A673 (cell line): ENCODE measurements at regions not wholly inside any gene's neighbourhood (a gene's known extent, or its start where the extent isn't known, plus 50 kb on each side); places are given as distances from the start of the nearest gene placed in this dataset.

Experiments used
- EZH2 ChIP-seq: fragments of 200-600 bp; sonication (generic); IDR thresholded peaks from 2 replicates; pipeline ENCODE4 v1.6.1; 2017; ENCODE audit warnings: borderline replicate concordance, low read depth, mild to moderate bottlenecking, mixed read lengths, antibody characterized with exemption, low read length; ENCODE audit not compliant: poor library complexity, severe bottlenecking
- TF ChIP-seq, protein P1 (sequence below): fragments of 300-800, 200-600 bp; sonication (generic); conservative IDR thresholded peaks from 2 replicates; pipeline ENCODE4 v1.5.1; 2017; ENCODE audit warnings: low read depth, mild to moderate bottlenecking, antibody characterized with exemption, low read length, moderate library complexity, mixed read lengths

DNA sequence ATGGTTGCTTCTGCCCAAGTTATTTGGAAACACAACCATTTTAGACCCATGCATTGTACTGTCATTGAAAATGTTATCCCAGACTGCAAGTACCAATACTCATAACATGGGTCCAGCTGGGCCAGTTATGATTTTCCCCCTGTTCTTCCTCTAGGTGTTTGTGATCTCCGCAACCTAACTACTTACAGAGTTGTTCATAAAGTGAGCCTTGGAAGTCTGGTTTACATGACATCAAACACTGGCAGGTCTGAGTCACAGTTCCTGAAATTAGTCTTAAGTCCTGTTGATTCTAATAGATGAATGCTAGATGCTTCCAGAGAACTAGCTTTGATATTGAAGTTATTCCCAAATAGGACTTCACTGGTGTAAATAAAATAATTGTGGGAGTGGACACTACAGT lies 487.0 kb downstream of the MED13L start:
- TF ChIP-seq, protein P1, sequence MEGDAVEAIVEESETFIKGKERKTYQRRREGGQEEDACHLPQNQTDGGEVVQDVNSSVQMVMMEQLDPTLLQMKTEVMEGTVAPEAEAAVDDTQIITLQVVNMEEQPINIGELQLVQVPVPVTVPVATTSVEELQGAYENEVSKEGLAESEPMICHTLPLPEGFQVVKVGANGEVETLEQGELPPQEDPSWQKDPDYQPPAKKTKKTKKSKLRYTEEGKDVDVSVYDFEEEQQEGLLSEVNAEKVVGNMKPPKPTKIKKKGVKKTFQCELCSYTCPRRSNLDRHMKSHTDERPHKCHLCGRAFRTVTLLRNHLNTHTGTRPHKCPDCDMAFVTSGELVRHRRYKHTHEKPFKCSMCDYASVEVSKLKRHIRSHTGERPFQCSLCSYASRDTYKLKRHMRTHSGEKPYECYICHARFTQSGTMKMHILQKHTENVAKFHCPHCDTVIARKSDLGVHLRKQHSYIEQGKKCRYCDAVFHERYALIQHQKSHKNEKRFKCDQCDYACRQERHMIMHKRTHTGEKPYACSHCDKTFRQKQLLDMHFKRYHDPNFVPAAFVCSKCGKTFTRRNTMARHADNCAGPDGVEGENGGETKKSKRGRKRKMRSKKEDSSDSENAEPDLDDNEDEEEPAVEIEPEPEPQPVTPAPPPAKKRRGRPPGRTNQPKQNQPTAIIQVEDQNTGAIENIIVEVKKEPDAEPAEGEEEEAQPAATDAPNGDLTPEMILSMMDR: no peak
- TF ChIP-seq EZH2: no peak
